ENCODE measurements at regions not wholly inside any gene's neighbourhood (a gene's known extent, or its start where the extent isn't known, plus 50 kb on each side); places are given as distances from the start of the nearest gene placed in this dataset.

DNA sequence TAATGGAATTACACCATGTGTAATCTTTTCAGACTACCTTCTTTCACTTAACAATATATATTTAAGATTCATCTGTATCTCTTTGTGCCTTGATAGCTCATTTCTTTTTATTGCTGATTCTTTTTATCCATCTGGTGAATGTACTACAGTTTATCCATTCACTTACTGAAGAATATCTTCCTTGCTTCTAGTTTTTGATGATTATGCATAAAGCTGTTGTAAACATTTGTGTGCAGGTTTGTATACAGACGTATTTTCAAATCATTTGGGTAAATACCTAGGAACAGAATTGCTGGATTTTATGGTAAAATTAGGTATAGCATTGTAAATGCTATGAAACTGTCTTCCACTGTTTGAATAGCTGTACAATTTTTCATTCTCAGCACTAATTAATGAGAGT lies 592.6 kb upstream of the HS6ST1 start:
- TF ChIP-seq, protein P1, sequence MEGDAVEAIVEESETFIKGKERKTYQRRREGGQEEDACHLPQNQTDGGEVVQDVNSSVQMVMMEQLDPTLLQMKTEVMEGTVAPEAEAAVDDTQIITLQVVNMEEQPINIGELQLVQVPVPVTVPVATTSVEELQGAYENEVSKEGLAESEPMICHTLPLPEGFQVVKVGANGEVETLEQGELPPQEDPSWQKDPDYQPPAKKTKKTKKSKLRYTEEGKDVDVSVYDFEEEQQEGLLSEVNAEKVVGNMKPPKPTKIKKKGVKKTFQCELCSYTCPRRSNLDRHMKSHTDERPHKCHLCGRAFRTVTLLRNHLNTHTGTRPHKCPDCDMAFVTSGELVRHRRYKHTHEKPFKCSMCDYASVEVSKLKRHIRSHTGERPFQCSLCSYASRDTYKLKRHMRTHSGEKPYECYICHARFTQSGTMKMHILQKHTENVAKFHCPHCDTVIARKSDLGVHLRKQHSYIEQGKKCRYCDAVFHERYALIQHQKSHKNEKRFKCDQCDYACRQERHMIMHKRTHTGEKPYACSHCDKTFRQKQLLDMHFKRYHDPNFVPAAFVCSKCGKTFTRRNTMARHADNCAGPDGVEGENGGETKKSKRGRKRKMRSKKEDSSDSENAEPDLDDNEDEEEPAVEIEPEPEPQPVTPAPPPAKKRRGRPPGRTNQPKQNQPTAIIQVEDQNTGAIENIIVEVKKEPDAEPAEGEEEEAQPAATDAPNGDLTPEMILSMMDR (IDR thresholded peaks at IDR 0.05; ENCODE audit: control insufficient read depth, extremely low read depth, insufficient read depth), result no peak
- no peak overlapping the region for H3K4me3 ChIP-seq (ENCODE audit: low read depth, low read length)
- no peak for DNase-seq (ENCODE audit: low read depth)

DNA sequence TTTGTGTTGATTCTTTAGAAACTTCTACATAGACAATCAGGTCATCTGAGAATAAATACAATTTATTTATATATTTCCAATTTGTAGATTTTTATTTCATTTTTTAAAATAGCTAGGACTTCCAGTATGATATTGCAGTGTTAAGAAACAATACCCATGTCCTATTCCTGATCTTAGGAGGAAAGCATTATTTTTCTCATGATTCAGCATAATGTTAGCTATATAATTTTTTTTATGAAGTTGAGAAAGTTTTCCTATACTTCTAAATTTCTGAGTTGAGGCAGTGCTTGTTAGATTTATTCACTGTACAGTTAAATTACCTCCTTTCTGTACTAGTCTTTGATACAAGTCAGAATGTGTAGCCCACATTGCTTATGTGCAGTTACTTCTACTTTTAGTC lies 595.7 kb upstream of the HS6ST1 start:
- H3K4me3 ChIP-seq (ENCODE audit: low read depth, low read length), result no peak overlapping the region
- TF ChIP-seq, protein P1 (IDR thresholded peaks at IDR 0.05; ENCODE audit: control insufficient read depth, extremely low read depth, insufficient read depth), result no peak
- DNase-seq (ENCODE audit: low read depth), result no peak

DNA sequence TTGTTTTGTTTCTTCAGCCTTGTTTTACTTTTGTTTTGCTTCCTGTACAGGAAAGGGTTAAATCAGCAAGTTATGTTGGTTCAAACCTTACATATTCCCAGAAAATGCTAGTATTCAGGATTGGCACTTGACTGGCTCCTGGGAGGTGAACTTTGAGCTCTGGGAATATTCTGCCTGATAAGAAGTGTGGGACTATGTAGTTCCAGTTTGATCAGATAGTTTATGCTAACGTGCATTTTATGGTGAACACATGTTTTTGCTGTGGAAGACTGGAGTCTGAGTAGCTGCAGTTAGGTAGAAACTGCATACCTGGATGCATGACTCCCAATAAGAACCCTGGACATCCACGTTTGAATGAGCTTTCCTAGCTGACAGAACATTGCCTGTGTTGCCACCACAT lies 603.1 kb upstream of the HS6ST1 start:
- H3K4me3 ChIP-seq (ENCODE audit: low read depth, low read length), result no peak overlapping the region
- no peak for DNase-seq (ENCODE audit: low read depth)
- TF ChIP-seq, protein P1 (IDR thresholded peaks at IDR 0.05; ENCODE audit: control insufficient read depth, extremely low read depth, insufficient read depth), result no peak

DNA sequence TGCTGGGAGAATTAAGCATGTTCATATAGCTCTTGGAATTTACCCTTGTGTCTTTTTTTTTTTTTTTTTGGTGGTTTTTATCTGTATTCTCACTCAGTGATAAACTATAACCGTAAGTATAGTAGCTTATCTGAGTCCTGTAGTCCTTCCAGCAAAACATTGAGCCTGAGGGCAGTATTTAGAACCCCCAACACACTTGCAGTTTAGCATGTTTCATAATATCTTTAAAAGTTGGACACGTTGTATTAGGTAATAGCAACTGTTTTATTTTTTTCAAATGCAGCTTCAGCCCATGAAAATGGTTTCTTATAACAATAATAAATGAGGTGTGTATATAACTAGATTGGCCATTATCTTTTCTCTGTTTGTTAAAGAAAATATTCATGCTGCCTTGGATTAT lies 603.5 kb upstream of the HS6ST1 start:
- DNase-seq (ENCODE audit: low read depth), result no peak
- TF ChIP-seq, protein P1 (IDR thresholded peaks at IDR 0.05; ENCODE audit: control insufficient read depth, extremely low read depth, insufficient read depth), result no peak
- H3K4me3 ChIP-seq (ENCODE audit: low read depth, low read length), result no peak overlapping the region

DNA sequence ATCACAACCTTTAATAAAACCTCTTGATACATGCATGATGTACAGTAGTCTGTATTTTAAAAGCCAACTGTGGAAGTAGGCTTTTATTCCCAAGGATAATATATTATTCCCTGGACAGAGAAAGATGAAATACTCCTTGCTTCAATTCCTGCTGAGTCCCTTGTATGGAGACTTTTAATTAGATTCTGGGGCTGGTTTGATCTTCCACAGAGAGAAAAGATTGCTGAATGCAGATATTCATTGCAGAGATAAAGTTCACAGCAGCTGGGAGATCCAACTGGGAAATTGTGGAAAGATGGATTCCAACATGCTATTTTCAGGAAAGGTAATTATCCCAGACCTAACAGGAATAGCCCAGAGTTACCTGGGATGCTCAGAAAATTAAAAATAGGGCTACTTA lies 607.0 kb upstream of the HS6ST1 start:
- TF ChIP-seq, protein P1 (IDR thresholded peaks at IDR 0.05; ENCODE audit: control insufficient read depth, extremely low read depth, insufficient read depth), result no peak
- no peak overlapping the region for H3K4me3 ChIP-seq (ENCODE audit: low read depth, low read length)
- DNase-seq (ENCODE audit: low read depth), result no peak

DNA sequence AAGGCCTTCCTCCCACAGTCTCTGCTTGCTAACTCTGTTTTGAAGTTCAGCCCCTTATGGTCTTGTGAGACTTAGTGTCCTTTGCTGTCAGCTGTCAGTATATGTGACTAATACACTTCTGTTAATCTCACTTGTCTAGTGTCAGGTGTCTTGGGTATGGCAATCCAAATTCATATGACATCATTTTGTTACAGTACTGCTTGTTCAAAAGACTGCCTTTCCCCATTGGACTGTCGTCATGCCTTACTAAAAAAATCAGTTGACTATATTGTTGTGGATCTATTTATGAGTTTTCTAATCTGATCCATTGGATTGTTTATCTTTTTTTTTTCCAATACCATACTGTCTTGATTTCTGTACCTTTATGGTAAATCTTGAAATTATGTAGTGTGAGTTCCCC lies 611.4 kb upstream of the HS6ST1 start:
- no peak for DNase-seq (ENCODE audit: low read depth)
- H3K4me3 ChIP-seq (ENCODE audit: low read depth, low read length), result no peak overlapping the region
- TF ChIP-seq, protein P1 (IDR thresholded peaks at IDR 0.05; ENCODE audit: control insufficient read depth, extremely low read depth, insufficient read depth), result no peak

DNA sequence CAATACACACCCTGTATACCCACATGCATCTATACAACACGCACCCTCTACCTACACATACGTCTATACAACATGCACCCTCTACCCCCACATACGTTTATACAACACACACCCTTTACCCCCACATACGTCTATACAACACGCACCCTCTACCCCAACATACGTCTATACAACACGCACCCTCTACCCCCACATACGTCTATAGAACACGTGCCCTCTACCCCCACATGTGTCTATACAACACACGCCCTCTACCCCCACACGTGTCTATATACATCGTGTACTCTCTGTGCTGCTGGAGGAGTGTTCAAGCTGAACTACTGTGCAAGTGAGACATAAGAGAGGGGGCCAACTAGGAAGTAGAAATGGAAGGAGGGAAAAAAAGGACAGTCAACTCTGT lies 621.7 kb upstream of the HS6ST1 start:
- TF ChIP-seq, protein P1 (IDR thresholded peaks at IDR 0.05; ENCODE audit: control insufficient read depth, extremely low read depth, insufficient read depth), result no peak
- no peak for DNase-seq (ENCODE audit: low read depth)
- no peak overlapping the region for H3K4me3 ChIP-seq (ENCODE audit: low read depth, low read length)

Data from LNCaP clone FGC (cell line).